ENCODE measurements at regions not wholly inside any gene's neighbourhood (a gene's known extent, or its start where the extent isn't known, plus 50 kb on each side); places are given as distances from the start of the nearest gene placed in this dataset.
"Not testable (repeated sequence)": the region's sequence is repeated elsewhere in the genome, so short reads cannot be mapped to it uniquely, and the experiment has no call there.

DNA sequence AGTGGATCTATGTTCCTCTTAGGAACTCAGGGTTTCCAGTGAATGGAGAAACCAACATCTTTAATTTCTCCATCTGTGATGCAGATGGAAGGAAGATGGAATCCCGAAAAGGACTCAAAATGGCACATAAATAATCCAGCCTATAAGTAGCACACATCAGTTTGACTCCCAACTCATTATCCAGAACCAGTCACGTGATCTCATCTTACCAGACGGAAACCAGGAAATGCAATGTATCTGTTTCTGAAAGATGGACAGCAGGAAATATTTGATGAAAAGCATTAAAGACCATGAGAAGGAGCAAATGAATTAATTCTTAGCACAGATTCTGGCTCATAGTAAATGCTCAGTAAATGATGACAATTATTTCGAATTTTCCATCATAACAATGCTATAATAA lies 443.1 kb upstream of the FMR1 start:
- DNase-seq (ENCODE audit: low read depth): no peak

DNA sequence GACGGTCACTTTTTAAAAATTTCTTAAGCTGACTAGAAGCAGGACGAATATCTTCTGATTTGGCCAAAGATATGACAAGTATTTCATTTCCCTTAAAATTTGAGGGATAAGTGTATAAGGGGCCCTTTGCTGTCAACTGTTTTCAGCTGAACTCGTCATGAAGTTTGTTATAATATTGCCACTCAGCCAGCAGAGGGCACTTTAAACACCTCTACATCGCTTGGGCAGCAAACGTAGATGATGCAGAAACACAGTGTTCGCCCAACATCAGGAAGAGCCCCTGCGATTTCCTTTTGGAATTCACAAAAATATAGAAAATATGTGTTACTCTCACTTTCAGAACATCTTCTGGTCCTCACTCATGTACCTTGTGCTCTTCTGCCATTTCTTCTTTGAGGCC lies 435.7 kb upstream of the FMR1 start:
- DNase-seq (ENCODE audit: low read depth): peak; percentile 9

DNA sequence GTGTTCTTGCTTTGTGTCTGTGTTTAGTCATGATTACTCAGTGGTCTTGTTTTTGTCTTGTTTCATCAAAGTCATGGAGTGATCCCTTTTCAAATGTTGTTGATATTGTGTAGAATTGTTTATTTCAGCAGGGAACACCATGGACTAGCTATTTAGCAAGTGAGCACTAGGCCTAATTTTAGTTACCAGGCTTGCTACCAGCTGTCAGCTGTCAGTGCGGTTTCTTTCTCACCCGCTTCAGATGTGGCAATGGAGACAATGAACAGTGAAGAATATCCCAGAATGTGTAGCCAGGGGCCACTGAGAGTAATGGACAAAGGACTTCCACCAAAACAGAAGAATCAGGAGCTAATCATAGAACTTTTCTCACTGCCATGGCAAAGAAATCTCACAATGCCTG lies 432.8 kb upstream of the FMR1 start:
- no peak for DNase-seq (ENCODE audit: low read depth)

DNA sequence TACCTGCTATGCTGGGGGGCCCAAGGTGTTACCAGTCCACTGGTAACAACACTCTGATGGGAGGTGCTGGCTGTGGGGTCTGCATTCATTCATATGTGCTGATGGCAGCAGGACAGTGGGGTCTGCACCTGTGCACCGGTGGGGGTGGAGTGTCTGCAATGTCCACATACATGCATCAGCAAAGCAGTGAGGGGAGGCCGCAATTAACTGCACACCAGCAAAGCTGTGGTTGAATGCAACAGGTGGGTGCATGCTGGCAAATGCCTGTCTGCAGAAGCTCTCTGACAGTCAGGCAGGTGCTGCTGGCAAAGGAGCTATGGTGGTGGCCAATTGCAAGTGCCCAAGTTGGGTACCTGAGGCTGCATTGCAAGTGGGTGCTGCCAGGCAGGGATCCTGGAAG lies 426.5 kb upstream of the FMR1 start:
- DNase-seq (ENCODE audit: low read depth): no peak

DNA sequence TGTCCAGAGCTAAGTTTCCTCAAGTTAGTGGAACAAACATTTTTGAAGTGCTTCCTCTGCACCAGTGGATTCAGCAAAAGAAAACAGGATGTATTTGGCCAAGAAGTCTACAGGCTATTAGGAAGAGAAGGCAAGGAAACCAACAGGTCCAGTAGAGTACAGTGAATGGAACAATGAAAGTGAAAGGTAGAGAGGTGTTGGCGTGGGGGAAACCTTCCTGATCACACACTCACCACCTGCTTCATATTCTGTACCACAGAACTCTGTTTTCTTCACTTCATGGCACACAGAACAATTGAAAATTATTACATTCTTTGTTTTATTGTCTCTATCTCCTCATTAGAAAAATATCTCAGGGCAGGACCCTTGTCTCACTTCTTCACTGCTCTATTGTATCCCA lies 417.4 kb upstream of the FMR1 start:
- no peak for DNase-seq (ENCODE audit: low read depth)

DNA sequence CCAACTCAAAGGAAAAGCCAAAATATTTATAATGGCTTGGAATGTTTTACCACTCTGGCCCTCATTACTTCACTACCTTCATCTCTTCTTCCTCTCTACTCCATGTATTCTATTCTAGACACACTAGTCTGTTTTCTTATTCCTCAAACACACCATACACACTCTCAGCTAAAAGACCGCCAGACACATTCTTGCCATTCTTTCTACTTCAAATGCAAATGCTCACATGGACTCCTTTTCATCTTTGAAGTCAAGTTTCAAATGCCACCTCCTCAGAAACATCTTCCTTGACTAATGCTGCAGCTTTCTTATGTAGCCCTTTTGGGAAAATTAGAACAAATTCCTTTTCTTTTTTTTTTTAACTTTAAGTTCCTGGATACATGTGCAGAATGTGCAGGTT lies 412.9 kb upstream of the FMR1 start:
- DNase-seq (ENCODE audit: low read depth): no peak

DNA sequence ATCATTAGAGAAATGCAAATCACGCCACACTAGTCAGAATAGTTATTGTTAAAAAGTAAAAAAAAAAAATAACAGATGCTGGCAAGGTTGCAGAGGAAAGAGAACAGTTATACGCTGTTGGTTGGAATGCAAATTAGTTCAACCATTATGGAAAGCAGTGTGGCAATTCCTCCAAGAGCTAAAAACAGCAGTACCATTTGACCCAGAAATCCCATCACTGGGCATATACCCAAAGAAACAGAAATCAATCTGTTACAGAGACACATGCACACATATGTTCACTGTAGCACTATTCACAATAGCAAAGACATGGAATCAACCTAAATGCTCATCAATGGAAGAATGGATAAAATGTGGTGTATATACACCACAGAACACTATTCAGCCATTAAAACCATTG lies 388.7 kb upstream of the FMR1 start:
- DNase-seq (ENCODE audit: low read depth): no peak

DNA sequence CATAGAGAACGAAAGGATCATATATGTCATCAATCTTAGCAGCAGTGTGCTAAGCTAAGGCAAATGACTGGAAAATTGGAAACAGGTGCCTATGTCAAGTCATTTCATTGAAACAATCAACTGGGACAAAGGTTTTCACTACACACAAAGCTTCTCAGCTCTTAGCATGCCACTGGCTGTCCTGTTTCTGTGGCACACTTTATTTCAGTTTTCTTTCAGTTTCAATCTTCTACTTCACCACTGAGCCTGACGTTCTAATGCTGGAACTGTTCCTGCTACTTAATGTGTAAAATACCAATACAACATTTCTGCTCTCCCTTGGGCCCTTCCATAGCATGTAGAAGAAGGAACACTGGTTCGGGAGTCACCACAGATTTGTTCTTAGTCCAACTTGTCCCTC lies 378.3 kb upstream of the FMR1 start:
- DNase-seq (ENCODE audit: low read depth): no peak

DNA sequence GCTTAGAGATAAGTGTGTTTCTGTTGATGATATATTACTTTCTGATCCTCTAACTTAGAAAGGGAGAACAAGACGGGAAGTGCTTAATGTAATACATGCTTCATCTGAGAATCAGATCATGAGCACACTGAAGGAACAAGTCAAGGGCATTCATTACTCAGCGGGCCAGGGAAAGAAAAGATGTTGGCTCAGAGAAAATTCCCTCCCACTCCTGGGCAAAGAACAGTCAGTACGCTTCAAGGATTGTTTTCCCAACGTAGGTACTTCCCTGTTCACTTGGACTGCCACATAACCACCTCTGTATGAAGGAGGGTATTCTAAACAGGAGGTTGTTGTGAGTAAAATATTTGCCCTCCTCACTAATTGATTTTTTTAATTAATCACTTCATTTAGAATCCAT lies 374.5 kb upstream of the FMR1 start:
- no peak for DNase-seq (ENCODE audit: low read depth)

DNA sequence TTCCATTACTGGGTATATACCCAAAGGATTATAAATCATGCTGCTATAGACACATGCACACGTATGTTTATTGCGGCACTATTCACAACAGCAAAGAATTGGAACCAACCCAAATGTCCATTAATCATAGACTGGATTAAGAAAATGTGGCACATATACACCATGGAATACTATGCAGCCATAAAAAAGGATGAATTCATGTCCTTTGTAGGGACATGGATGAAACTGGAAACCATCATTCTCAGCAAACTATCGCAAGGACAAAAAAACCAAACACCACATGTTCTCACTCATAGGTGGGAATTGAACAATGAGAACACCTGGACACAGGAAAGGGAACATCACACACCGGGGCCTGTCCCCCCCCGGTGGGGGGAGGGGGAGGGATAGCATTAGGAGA lies 363.7 kb upstream of the FMR1 start:
- DNase-seq (ENCODE audit: low read depth): not testable (repeated sequence)

DNA sequence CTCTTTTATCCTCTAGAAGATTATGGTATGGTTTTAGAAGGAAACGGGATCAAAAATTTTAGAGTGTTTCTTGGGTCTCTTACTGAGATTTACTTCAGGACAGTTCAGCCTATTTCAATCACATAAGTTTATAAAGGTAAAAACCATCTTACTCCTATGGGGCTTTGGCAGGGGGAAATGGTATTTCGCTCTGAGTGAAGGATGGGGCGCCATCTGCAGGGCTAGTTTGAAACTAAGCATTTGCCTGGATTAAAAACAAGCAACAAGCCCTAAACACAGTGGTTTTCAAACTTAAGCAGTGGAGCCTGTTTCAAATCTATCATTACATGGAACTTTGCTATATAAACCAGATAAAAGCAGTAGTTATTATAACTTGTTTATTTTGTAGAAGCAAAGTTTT lies 361.5 kb upstream of the FMR1 start:
- peak; percentile 1 for DNase-seq (ENCODE audit: low read depth)

DNA sequence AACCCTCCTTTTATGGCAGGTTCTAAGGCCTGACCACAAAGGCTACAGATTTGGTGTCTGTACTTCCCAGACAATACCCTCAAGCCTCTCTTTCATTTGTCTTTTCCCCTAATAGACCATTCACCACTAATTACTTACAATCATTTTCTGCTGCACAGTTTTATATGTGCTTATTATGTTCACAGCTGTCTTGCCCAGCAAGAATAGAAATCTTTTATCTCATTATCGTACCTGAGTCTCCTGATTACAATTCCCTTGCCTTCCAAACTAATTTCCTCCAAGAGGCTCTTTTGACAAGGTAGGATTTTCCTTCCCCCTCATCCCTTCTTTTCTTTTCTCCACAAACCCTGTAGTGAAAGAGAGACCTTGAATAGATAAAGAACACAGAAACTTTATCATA lies 352.5 kb upstream of the FMR1 start:
- no peak for DNase-seq (ENCODE audit: low read depth)

DNA sequence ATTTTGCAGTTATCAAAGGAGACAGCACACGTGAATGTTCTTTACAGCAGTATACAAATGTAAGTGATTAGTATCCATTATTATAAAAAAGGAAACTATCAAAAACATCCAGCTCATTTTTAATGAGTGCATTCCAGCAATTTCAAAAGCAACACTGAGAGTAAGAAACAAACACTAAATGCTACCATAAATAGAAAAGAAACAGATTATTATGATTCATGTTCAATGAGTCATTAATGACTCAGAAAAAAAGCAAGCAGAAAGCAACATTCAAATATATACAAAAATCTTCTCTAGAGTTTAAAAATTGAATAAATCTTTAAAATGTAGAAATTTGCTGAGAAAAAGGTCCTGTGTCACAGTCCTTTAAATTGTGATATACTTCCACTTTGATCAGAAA lies 346.5 kb upstream of the FMR1 start:
- peak; percentile 14 for DNase-seq (ENCODE audit: low read depth)

DNA sequence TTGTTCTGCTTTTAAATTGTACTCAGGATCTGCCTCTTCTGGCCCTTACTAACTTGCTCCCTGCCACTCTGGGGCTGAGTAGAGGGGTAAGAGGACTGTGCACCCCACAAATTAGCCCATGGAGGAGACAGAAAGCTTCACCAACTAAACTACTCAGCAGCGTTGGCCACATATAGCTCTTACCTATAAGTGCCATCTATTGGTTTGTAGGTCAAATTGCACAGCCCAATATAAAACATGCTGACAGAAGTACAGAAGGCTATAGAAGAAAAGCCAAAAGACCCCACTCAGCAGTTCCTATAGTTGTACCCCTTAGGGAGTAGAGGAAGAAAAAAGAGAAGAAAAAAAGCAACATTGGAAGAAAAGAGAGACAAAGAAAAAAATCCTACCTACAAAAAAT lies 341.2 kb upstream of the FMR1 start:
- DNase-seq (ENCODE audit: low read depth): no peak

DNA sequence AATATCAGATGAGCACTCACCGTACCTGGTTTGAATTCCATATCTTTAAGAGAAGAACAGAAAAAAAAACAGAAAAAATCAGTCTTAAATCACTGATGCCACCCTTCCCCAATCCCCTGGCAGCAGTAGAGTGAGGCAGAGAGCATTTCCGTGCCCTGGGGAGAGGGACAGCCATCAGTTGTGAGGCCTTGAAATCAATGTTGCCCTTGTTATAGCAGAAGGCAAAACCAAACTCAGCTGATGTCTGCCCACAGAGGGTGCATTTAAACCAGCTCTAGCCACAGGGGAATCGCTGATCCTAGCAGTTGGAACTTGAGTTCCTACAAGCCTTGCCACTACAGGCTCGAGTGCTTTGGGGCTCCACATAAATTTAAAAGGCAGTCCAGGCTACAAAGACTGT lies 338.5 kb upstream of the FMR1 start:
- DNase-seq (ENCODE audit: low read depth): no peak

DNA sequence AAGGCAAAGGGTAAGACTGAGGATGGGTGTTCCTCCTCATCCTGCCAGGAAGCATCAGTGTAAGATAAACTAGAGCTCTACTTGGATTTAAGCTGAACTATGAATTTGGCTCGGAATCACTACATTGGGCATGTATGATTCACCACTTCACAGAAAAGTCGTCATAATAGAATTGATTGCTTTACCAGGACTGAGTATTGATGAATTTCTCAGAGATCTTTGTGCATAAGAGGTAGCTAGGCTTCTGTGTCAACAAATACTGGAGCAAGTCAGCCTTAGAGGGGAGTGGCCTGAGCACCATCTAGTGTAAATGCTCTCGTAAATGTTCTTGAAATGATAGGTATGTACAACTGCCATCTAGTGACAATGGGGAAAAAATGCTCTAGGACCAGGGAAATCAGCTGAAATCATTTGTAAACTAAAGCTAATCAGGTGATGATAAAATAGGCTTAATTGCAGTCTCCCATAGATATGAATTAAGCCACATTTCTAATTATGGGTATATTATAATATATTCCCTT lies 309.5 kb upstream of the FMR1 start:
- peak; percentile 4 for DNase-seq (ENCODE audit: low read depth)

DNA sequence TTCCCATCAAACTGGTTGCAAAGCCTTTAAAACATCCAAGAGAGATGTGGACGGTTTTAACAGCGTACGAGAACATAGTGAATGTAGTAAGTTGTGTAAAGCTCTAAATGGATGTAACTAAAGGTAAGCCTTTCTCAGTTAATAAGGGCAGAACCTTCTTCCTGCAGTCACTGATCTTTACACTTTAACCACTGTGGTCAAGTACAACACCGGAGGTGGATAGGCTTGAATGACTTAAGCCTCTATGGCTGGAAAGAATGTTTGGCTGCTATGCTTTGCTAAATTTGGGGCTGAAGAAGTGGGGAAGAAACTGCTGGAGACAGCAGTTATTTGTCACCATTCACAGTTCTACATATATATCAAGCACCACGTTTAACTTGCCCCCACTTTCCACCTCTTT lies 285.1 kb upstream of the FMR1 start:
- DNase-seq (ENCODE audit: low read depth): no peak

DNA sequence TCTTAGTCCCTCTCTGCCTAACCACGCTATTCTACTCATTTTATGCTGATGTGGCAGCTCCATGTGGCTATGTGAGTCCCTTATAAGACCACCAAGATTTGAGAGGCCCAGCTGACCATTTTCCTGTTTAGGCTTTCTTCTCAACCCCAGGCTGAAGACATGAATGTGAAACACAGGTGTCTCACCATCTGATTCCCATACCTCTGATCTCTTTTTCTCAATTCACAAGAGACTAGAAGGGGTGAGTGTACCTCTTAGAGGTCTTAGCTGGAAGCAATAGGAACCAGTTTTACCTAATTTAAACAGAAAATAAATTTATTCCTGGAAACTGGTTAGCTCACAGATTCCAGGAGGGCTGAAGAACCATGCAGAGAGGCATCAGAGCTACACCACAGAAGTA lies 276.5 kb upstream of the FMR1 start:
- no peak for DNase-seq (ENCODE audit: low read depth)

DNA sequence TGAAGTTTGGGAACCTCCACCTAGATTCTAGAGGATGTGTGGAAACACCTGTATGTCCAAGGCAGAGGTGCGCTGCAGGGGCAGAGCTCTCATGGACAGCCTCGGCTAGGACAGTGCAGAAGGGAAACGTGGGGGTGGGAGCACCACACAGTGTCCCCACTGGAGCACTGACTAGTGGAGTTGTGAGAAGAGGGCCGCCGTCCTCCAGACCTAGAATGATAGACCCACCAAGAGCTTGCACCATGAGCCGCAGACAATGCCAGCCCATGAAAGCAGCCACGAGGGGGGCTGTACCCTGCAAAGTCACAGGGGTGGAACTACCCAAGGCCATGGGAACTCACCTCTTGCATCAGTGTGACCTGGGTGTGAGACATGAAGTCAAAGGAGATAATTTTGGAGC lies 274.5 kb upstream of the FMR1 start:
- DNase-seq (ENCODE audit: low read depth): no peak

DNA sequence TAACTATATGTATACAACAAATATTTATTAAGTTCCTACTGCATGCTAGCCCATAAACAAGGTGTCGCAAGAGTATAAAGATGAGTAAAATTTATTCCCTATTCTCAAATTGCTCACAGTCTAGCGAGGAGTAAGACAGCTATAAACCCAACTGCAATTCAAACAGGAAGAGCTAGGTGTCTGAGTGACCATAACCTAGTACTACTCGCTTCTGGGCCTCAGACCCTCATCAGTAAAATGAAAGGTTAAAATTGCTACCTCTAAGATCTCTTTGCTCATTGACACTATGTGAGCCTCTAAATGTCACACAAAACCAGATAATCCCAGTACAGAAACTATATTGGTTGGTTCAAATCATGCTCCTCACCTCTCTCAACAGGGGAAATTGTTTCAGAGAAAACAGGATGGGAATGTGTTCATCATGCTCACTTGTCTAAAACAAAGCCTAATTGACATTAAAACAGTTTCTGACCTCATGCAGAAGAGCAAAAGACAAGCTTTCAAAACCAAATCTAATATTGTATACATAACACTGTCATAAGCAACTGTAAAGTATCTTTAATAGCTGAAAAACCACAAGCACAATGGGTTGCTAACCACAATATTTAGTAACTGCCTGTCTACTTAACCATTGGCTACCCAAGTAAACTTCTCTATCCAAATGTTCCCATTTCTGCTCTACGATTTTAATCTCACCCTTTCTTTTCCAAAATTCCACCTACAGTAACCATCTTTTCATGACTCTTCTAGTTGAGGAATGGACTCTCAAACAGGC lies 264.6 kb upstream of the FMR1 start:
- no peak for DNase-seq (ENCODE audit: low read depth)

DNA sequence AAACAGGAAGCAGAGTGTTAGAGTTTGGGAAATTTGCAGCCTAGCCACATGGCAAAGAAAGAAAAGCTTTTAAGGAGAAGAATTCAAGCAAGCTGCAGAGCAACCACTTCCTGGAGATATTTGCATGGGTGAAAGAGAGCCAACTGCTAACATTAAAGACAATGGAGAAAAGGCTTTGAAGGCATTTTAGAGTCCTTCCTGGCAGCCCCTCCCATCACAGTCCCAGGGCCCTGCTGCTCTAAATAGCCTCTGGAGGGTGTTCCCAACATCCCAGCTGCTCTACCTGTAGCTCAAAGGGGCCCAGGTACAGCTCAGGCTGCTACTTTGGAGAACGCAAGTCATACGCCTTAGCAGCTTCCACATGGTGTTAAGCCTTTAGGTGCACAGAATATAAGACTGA lies 235.9 kb upstream of the FMR1 start:
- no peak for DNase-seq (ENCODE audit: low read depth)

DNA sequence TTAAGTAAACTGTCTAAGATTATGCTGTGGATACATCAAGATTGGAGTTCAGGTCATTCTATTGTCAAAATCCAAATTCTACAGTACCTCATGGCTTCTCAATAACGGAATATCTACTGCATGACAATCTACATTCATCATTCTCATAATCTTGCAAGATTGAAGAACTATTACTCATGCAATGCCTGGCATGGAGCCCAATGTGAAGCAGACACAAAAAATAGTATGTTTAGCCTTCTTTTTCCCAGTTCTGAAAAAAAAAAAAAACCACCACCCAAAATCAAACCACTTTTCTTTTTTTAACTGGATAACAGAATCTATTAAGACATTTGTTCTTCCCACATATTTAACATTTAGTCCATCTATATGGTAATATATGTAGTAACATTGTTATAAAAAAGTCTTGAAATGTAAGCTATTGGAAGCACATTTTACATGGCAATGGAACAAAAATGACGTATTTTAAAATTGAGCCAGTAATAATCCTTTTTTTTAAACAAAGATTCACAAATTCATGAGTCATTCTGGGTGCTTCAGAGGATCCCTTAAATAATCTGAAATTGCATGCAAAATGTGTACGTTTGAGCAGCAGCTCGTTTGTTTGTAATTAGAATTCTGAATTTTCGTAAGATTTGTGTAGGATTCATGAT lies 232.2 kb upstream of the FMR1 start:
- no peak for DNase-seq (ENCODE audit: low read depth)

DNA sequence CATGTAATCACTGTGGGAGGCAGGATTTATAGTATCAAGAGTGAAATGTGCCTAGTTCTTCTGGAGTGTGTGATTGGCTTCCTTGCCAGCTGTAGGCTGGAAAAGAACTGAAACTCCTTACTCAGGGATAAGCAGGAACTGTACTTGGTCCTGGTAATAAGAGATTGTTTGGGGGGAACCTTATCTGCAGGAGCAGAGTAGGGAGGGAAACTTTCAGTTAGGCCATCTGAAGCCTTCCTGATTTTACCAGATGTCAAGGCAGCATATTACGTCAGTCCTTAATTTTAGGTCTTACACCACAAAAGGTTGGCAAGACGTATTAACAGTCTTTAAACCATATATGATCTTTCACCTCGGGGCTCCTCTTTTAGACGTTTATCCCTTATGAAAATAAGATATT lies 231.5 kb upstream of the FMR1 start:
- no peak for DNase-seq (ENCODE audit: low read depth)

DNA sequence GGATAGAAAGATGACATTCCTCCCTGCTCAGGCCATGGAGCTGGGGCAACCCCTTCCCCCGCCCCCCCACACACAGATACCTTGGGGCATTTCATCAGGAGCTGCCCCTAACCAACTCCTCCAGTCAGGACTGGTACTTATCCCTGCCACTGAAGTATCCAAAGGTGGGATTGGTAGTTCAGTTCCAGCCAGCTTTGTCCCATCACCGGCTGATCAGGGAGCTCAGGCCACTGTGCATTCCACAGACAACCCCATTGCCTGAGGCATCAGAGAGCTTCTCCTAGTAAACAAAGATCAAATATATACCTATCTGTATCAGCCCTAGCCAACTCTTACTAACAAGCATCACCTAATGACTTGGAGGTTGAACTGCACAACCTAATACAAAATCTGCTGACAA lies 218.2 kb upstream of the FMR1 start:
- DNase-seq (ENCODE audit: low read depth): no peak
